Tibial nerve (tissue), 4 donors: ENCODE measurements at regions not wholly inside any gene's neighbourhood (a gene's known extent, or its start where the extent isn't known, plus 50 kb on each side); places are given as distances from the start of the nearest gene placed in this dataset.

Source experiments
- CTCF ChIP-seq, 5 experiments: fragments of 200-600 bp in 3 of 5; fragments of 450-650 bp in 2 of 5; sonication (generic) in 3 of 5; IDR thresholded peaks; one replicate each; pipeline ENCODE4 v1.5.1; 2016 to 2019; ENCODE audit warnings: antibody characterized with exemption in 5 of 5, mild to moderate bottlenecking in 3 of 5, moderate library complexity in 2 of 5
- EP300 ChIP-seq, 2 donors: sonication (generic); formaldehyde crosslinking; IDR thresholded peaks; one replicate each; pipeline ENCODE4 v1.6.1; 2017; ENCODE audit warnings: antibody characterized with exemption in 2 of 2, mild to moderate bottlenecking in 1 of 2

- no peak for TF ChIP-seq EP300 (IDR thresholded peaks at IDR 0.05)
- no peak for TF ChIP-seq CTCF (IDR thresholded peaks at IDR 0.05)
Observed at GRCh38 chr13:21782736-21783135, 111.9 kb downstream of the FGF9 start.
